ENCODE measurements at regions not wholly inside any gene's neighbourhood (a gene's known extent, or its start where the extent isn't known, plus 50 kb on each side); places are given as distances from the start of the nearest gene placed in this dataset.

- TF ChIP-seq POLR2AphosphoS5 (IDR thresholded peaks at IDR 0.05; ENCODE audit: low read depth, low read length) (no peak), TAF1 (IDR thresholded peaks at IDR 0.05; ENCODE audit: borderline replicate concordance, low read depth, low read length) (no peak), POLR2A (IDR thresholded peaks at IDR 0.05; ENCODE audit: low read depth, low read length) (no peak)
These were observed 255.6 kb upstream of the ZNF32 start for GRCh38 chr10:43904301-43904700.

Measured in GM12892 (cell line).